Stromal cell of bone marrow (primary cell): ENCODE measurements at regions not wholly inside any gene's neighbourhood (a gene's known extent, or its start where the extent isn't known, plus 50 kb on each side); places are given as distances from the start of the nearest gene placed in this dataset.

ENCODE experiments used
- DNase-seq: peaks from one replicate; pipeline ENCODE4 v3.0.0-alpha.2; 2012; ENCODE audit warnings: low read depth

DNA sequence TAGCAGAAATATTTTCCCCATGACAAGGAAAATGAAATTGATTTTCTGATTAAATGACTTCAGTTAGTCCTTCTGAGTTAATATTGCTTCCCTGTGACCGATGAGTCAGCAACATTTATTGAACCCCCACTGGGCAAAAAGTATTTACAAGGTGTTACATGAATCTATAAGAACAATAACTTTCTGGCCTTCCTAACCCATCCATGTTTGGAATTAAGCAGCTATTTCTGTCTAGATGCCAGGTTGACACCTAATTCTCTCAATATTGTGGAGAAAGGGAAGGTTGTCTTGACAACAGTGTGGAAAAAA lies 112.9 kb upstream of the JAZF1 start:
- DNase-seq, result no peak

DNA sequence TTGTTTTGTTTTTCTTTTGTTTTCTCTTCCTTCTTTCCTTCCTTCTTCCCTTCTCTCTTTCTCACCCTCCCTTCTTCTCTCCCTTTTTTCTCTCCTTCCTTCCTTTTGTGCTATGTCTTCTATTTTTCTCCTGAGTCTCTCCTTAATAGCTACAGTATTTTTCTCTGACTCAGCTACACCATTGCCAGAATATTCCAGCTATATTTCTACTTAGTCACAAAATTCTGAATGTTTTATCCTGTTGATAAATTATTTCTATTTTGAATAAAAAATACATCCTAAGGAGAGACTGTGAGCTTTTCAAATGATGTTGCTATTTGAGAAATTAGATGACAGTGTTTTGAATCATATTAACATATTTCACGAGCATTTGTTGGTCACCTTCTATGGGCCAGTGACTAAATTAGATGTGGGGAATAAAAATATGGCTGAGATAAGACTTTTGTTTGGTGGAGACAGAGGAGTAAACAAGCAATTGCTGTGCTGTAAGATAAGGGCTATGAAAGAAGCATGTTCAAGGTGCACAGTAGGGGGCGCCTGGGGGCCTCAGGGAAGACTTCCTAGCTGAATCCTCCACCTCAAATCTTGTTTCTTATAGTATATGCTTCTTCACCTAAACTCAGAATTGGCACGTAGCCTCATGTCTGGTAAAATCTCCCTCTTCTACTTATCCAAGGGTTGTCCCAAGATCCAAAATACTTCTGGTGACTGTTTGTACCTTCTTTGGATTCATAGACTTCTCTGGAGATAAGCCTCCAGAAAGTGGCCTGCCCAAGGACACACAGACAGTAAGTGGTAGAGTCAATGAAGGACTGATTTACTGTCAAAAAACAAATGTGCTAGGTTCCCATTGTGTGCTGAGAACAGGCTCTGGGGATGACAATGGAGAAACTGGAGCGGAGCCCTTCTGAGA lies 115.5 kb upstream of the CREB5 start:
- DNase-seq, result no peak

DNA sequence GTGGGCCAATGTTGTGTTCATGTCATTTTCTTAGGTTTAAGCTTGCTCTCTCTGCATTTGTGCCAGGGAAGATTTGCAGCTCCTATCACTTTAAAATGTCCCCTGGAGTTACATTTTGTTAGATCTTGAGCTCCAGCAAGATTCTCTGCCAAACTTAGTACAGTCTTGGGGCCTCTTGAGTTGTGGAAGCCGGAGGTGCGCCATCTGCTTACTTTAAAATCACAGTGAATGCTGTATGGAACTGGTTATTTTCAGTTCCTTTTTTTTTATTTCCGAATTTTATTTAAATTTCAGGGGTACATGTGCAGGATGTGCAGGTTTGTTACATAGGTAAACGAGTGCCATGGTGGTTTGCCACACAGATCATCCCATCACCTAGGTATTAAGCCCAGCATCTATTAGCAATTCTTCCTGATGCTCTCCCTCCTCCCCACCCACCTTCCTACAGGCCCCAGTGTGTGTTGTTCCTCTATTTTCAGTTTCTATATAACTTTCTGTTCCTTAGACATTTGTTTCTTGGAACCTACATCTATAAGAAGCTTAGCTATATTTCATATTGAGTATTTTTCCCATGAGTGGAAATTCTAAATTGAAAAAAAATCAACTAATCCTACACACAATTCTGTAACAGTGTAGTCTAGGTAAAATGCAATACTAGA lies 114.4 kb upstream of the CREB5 start:
- DNase-seq, result no peak

DNA sequence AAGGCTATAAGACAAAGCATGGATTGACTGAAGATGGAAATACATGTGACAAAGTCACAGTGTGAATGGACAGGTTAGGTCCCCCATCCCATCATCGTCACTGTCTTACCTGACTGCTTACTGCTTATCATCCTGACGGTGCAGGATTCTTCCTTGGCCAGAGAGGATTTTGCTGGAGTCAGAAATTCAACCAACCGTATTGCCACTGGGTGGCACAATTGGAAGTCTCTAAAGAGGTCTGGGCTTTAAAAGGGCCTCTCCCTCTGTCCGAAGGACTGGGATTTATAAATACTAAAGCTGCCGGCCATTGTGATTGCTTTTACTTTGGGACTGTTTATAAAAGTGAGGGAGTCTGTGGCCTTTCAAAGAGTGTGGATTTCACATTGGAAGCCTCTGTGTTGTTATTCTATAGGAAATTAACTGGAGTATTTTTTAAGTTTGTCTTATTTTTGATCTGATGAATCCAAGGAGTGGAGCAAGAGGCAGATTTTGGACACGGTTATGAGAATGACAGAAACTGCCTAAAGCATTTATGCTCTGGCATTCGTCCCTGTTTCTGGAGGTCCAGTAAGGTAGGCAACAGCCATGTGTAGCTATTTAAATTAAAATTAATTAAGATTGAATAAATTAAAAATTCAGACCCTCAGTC lies 113.3 kb upstream of the CREB5 start:
- peak; percentile 66 for DNase-seq

DNA sequence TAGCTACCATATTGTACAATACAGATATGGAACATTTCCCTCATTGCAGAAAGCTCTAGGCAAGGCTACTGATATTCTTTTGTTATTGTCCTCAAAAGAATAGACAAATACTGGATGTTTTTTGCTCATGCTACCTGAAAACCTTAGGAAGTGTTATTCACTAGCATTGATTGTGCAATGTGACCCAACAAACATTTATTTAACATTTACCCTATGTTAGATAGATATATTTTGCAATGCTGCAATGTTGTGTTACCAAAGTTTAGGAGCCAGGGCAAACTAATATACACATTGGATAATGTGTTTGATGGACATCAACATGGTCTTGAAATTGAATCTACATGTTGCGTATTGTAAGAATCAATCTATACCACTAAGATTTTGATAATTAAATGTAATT lies 112.8 kb upstream of the CREB5 start:
- no peak for DNase-seq

GRCh38 chr7:28300488-28300887 lies 111.8 kb upstream of the CREB5 start:
- no peak for DNase-seq

GRCh38 chr7:28301148-28301641 lies 111.1 kb upstream of the CREB5 start:
- DNase-seq, result no peak

- DNase-seq, result no peak
These were observed 108.0 kb upstream of the CREB5 start for GRCh38 chr7:28304290-28304689.

DNA sequence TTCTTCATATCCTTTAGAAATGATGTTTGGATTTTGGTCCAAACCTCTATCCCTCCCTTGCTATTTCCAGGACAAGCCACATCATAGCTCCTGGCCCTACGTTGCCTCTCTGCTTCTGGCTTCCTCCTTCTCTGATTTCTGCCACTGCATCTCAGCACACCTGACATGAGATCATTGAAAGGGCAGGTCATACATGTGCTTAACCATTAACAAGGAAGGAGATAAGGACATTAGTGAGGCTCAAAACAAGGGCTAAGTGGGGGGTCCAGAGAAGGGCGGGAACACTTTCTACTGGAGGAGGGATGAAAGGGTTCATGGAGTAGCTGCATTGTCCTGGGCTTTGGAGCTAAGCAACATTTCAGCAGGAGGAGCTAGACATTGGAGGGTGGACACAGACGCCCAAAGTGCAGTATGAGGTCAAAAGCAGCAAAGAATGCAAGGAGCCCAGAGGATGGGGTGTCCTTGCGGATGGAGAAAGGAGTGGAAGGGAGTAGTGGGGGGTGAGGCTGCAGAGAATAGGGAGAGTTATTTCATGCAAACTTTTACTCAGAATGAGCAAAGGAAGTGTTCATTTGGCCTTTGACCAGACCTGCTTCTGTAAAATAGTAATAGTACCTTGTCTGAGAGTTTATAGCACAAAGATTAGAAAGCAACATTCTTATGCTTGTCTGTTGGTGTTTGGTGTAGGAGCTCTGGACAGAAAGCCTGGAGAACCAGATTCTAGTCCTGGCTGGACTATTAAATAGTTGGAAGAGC lies 102.4 kb upstream of the CREB5 start:
- DNase-seq, result no peak

DNA sequence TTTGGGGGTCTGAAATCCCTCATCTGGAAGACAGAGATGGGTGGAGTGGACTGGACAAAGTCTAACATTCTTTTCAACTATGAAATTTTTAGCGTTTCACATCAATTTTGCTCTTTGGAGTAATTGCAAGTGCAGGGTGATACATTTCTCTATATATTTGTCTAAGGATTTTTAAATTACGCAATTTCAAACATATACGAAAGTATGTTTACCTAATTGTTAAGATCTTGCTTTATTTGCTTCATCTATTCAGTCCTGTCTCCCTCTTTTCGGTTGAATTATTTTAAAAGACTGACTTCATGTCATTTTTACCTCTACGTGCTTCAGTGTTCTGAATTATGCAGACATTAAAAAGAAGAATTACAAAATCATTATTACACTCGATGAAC lies 101.9 kb upstream of the CREB5 start:
- DNase-seq, result no peak

- no peak for DNase-seq
These were observed 100.6 kb upstream of the CREB5 start for GRCh38 chr7:28311670-28312069.

- no peak for DNase-seq
These were observed 99.4 kb upstream of the CREB5 start for GRCh38 chr7:28312948-28313347.

- no peak for DNase-seq
These were observed 97.5 kb upstream of the CREB5 start for GRCh38 chr7:28314841-28315240.

GRCh38 chr7:28315565-28316410 lies 96.5 kb upstream of the CREB5 start:
- DNase-seq, result no peak

DNA sequence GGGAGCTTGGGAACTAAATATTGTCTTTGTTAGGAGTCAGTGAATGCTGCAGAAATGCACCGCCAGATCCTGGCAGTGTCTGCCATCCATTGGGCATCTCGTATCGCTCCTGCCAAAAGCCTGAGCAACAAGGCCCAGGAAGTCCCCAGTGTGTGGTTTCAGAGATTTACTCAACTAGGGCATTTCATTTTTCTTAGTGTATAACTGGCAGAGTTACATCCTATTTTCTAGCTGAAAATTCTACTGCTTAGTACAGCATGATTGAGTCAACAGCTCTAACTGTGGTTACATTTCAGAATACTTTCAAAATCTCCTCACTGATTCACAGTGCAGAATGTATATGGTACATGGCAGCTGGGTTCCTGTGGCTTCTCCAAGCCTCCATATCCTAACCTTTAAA lies 95.8 kb upstream of the CREB5 start:
- peak; percentile 64 for DNase-seq

- no peak for DNase-seq
These were observed 94.1 kb upstream of the CREB5 start for GRCh38 chr7:28318101-28318762.

- no peak for DNase-seq
These were observed 88.5 kb upstream of the CREB5 start for GRCh38 chr7:28323833-28324232.

DNA sequence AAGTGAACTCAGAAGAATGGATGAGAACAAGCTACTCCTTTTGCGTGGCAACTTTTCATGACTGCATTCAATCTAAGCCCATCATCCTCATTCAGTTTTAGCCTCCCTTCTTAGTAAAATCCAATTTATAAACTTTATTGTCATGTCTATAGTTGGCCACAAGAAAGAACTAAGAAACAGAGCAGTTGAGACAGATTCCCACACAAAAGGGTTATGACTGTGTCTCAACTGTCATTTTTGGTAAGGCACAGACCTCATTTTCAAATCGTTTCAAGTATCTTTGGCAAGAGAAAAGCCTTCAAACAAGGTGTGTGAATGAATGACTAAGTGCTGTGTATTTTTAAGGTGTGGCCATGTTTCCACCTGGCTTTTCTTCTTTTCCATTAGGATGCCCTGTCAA lies 84.2 kb upstream of the CREB5 start:
- no peak for DNase-seq

DNA sequence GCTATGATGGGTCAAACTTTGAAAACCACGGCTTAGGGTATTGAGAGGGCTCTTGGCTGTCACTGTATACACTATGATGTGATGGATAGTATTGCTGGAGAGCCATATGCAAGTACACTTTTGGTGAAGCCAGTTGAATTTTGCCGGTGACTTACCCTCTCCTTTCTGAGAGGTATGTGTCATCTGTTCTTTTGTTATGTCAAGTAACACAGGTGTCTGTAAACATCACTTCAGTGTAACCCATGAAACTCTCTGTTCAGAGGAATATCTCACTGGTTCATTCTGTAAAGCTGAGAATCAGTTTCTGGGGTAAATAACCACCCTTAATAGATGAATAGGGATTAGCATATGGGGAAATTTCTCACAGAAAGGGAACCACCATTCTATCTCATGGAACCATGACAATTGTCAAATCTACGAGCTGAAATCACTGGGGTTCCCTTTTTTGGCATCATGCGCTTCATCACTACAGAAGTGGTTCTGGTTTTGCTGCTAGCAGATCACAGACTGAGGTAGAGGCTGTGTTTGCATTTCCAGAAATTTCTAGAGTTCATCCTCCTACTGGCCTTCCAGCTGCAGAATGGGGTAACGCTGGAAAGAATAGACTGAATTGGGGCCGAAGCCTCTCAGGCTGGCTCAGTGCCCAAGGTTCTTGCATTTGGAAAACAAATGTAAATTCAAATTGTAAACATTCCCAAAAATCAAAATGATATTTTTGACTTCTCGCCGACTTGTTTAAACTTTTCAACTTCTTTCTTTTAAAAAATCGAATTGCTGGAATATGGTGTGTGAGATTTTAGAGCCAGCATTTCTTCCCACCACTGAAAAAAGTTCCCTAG lies 83.3 kb upstream of the CREB5 start:
- DNase-seq, result no peak
